ENCODE measurements at regions not wholly inside any gene's neighbourhood (a gene's known extent, or its start where the extent isn't known, plus 50 kb on each side); places are given as distances from the start of the nearest gene placed in this dataset.

DNA sequence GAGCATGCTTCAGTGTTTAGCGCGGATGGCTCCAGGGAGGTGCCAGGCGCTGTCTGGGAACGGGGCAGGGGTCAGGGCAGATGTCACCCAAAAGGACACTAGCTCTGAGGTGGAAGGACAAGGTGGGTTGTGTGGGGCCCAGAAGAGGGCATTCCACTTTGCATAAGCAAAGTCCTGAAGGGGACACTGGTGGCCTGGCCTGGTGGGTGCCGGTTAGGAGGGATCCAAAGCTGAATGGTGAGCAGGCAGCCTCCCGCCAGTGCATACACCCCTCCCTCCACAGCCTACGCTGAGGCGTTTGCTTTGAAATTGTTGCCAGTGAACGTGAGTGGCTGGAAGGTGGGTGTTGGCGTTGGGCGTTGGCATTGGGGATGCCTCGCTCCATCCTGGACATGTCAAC is 192.1 kb downstream of the BMP7 start:
- TF ChIP-seq, protein P1, sequence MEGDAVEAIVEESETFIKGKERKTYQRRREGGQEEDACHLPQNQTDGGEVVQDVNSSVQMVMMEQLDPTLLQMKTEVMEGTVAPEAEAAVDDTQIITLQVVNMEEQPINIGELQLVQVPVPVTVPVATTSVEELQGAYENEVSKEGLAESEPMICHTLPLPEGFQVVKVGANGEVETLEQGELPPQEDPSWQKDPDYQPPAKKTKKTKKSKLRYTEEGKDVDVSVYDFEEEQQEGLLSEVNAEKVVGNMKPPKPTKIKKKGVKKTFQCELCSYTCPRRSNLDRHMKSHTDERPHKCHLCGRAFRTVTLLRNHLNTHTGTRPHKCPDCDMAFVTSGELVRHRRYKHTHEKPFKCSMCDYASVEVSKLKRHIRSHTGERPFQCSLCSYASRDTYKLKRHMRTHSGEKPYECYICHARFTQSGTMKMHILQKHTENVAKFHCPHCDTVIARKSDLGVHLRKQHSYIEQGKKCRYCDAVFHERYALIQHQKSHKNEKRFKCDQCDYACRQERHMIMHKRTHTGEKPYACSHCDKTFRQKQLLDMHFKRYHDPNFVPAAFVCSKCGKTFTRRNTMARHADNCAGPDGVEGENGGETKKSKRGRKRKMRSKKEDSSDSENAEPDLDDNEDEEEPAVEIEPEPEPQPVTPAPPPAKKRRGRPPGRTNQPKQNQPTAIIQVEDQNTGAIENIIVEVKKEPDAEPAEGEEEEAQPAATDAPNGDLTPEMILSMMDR (IDR thresholded peaks at IDR 0.05), result no peak
- TF ChIP-seq EP300 (IDR thresholded peaks at IDR 0.05; ENCODE audit: low read depth) (no peak), POLR2AphosphoS5 (IDR thresholded peaks at IDR 0.05) (no peak)
